A673 (cell line): ENCODE measurements at regions not wholly inside any gene's neighbourhood (a gene's known extent, or its start where the extent isn't known, plus 50 kb on each side); places are given as distances from the start of the nearest gene placed in this dataset.

ENCODE experiments used
- BruUV-seq: library from RNA; stranded (reverse); fragments of 400-500 nt; replicated peaks from 2 replicates; lab custom pipeline; 2021; lab: Mats Ljungman, UMichigan
- CTCF ChIA-PET: fragments of 300-600 bp; sonication (Branson Sonifier 250); formaldehyde crosslinking; loops from one replicate; lab custom pipeline; 2022; ENCODE audit warnings: antibody characterized with exemption; lab: Charles Lee
- POLR2A ChIA-PET: fragments of 300-600 bp; sonication (Branson Sonifier 250); formaldehyde crosslinking; loops from one replicate; lab custom pipeline; 2022; ENCODE audit warnings: antibody characterized with exemption; ENCODE audit not compliant: low non-redundant PET; lab: Charles Lee
- DNase-seq: peaks from one replicate; pipeline ENCODE4 v3.0.0-alpha.2; 2015; ENCODE audit warnings: low spot score
- H3K27ac ChIP-seq: fragments of 200-600 bp; sonication (generic); 2 replicates; pipeline ENCODE4 v1.5.1; 2016; ENCODE audit warnings: mixed run types, low read depth, mild to moderate bottlenecking, mixed read lengths, antibody characterized with exemption, low read length; ENCODE audit not compliant: poor library complexity, severe bottlenecking
- H3K27me3 ChIP-seq: fragments of 200-600 bp; sonication (generic); replicated peaks from 2 replicates; pipeline ENCODE4 v1.6.1; 2017; ENCODE audit warnings: mixed run types, low read depth, mild to moderate bottlenecking, mixed read lengths, antibody characterized with exemption, low read length; ENCODE audit not compliant: insufficient read depth, poor library complexity
- H3K36me3 ChIP-seq: fragments of 200-600 bp; sonication (generic); 2 replicates; pipeline ENCODE4 v1.6.1; 2016; ENCODE audit warnings: mixed run types, mild to moderate bottlenecking, mixed read lengths, antibody characterized with exemption, low read length; ENCODE audit not compliant: insufficient read depth, poor library complexity, severe bottlenecking
- H3K4me1 ChIP-seq: fragments of 200-600 bp; sonication (generic); 2 replicates; pipeline ENCODE4 v1.6.1; 2017; ENCODE audit warnings: mixed run types, mild to moderate bottlenecking, mixed read lengths, antibody characterized with exemption, low read length; ENCODE audit not compliant: insufficient read depth, poor library complexity, severe bottlenecking
- H3K4me3 ChIP-seq: fragments of 200-600 bp; sonication (generic); 2 replicates; pipeline ENCODE4 v1.5.1; 2016; ENCODE audit warnings: low read depth, mixed run types, mild to moderate bottlenecking, mixed read lengths, low read length; ENCODE audit not compliant: poor library complexity, severe bottlenecking
- H3K9me3 ChIP-seq: fragments of 200-600 bp; sonication (generic); 2 replicates; pipeline ENCODE4 v1.6.1; 2016; ENCODE audit warnings: mixed run types, low read depth, mild to moderate bottlenecking, mixed read lengths, antibody characterized with exemption, low read length; ENCODE audit not compliant: poor library complexity, severe bottlenecking
- CTCF ChIP-seq: fragments of 300-800, 200-600 bp; sonication (generic); conservative IDR thresholded peaks from 2 replicates; pipeline ENCODE4 v1.5.1; 2017; ENCODE audit warnings: low read depth, mild to moderate bottlenecking, antibody characterized with exemption, low read length, moderate library complexity, mixed read lengths
- EZH2 ChIP-seq: fragments of 200-600 bp; sonication (generic); IDR thresholded peaks from 2 replicates; pipeline ENCODE4 v1.6.1; 2017; ENCODE audit warnings: borderline replicate concordance, low read depth, mild to moderate bottlenecking, mixed read lengths, antibody characterized with exemption, low read length; ENCODE audit not compliant: poor library complexity, severe bottlenecking
- intact Hi-C: fragments of 100-400 bp; cut with micrococcal nuclease; formaldehyde crosslinking; loops from one replicate; pipeline ENCODE4 v1.10.0; 2022; ENCODE audit not compliant: unreplicated experiment

GRCh38 chrX:40346379-40346778 lies 234.4 kb upstream of the ATP6AP2 start:
- CTCF ChIA-PET, result no interaction called here
- H3K4me1 ChIP-seq, result no peaks in the 10 kb centered on the region
- H3K4me3 ChIP-seq, result no peak overlapping the region
- intact Hi-C loops, result no loop called here
- TF ChIP-seq EZH2 (no peak), CTCF (no peak)
- POLR2A ChIA-PET, result no interaction called here
- BruUV-seq, result no TSS peak
- no peak for DNase-seq
- H3K36me3 ChIP-seq, result no peaks in the 10 kb centered on the region
- no peak overlapping the region for H3K27ac ChIP-seq
- H3K9me3 ChIP-seq, result peaks cover 2% of the 10 kb centered on the region
- H3K27me3 ChIP-seq, result no peaks in the 10 kb centered on the region

GRCh38 chrX:40343319-40343718 lies 237.5 kb upstream of the ATP6AP2 start:
- ChIA-PET CTCF (no interaction called here), POLR2A (interaction anchor here (0.5 kb wide), 1 partner anchor 47 kb away, joined by 7 read pairs; no protein-coding TSS in a partner anchor)
- Histone ChIP-seq H3K36me3 (no peaks in the 10 kb centered on the region), H3K9me3 (no peaks in the 10 kb centered on the region), H3K27me3 (no peaks in the 10 kb centered on the region), H3K27ac (no peak overlapping the region), H3K4me3 (no peak overlapping the region), H3K4me1 (no peaks in the 10 kb centered on the region)
- intact Hi-C loops, result no loop called here
- no TSS peak for BruUV-seq
- DNase-seq, result no peak
- TF ChIP-seq EZH2, result no peak
- TF ChIP-seq CTCF, result no peak

- CTCF ChIA-PET, result no interaction called here
Measured at GRCh38 chrX:40340116-40340515, 240.7 kb upstream of the ATP6AP2 start.

More at GRCh38 chrX:40340116-40340515, 240.7 kb upstream of the ATP6AP2 start:
- DNase-seq, result no peak
- H3K4me1 ChIP-seq, result no peaks in the 10 kb centered on the region
- H3K36me3 ChIP-seq, result no peaks in the 10 kb centered on the region
- intact Hi-C loops, result no loop called here
- H3K9me3 ChIP-seq, result no peaks in the 10 kb centered on the region
- TF ChIP-seq CTCF (no peak), EZH2 (no peak)
- POLR2A ChIA-PET, result no interaction called here
- H3K27me3 ChIP-seq, result no peaks in the 10 kb centered on the region
- BruUV-seq, result no TSS peak
- no peak overlapping the region for H3K4me3 ChIP-seq
- H3K27ac ChIP-seq, result no peak overlapping the region
